HEK293 (cell line): ENCODE measurements at regions not wholly inside any gene's neighbourhood (a gene's known extent, or its start where the extent isn't known, plus 50 kb on each side); places are given as distances from the start of the nearest gene placed in this dataset.

Experiments used
- CTCF ChIA-PET: fragments of 350-600 bp; formaldehyde crosslinking; extraction: SDS; loops from one replicate; lab custom pipeline; 2021; ENCODE audit warnings: antibody characterized with exemption; lab: Yijun Ruan, JAX
- POLR2A ChIA-PET: fragments of 300-600 bp; formaldehyde crosslinking; extraction: SDS; loops from one replicate; lab custom pipeline; 2020; ENCODE audit warnings: antibody characterized with exemption, inconsistent platforms; lab: Yijun Ruan, JAX
- H3K27ac ChIP-seq: fragments of 200-500 bp; sonication (Bioruptor generic); 2 replicates; pipeline ENCODE4 v1.5.1; 2014; ENCODE audit warnings: low read depth, low read length, control low read depth, inconsistent platforms; ENCODE audit errors: extremely low read depth
- H3K36me3 ChIP-seq, 2 experiments: fragments of 200-500 bp in 1 of 2; sonication (Bioruptor generic) in 1 of 2; 1 replicate in 1 of 2; 2 replicates in 1 of 2; pipeline ENCODE4 v1.5.1; 2014 to 2017; ENCODE audit warnings: inconsistent platforms in 2 of 2, low read length in 2 of 2; ENCODE audit not compliant: control insufficient read depth in 2 of 2, insufficient read depth in 1 of 2
- H3K4me1 ChIP-seq: fragments of 200-500 bp; sonication (Bioruptor generic); 2 replicates; pipeline ENCODE4 v1.5.1; 2014; ENCODE audit warnings: mild to moderate bottlenecking, low read length, inconsistent platforms; ENCODE audit not compliant: control insufficient read depth, insufficient read depth
- H3K4me3 ChIP-seq: 2 replicates; pipeline ENCODE4 v1.5.1; 2011; ENCODE audit warnings: low read depth, mild to moderate bottlenecking, control low read depth, low read length, moderate library complexity
- H3K9me3 ChIP-seq: fragments of 200-500 bp; sonication (Bioruptor generic); 2 replicates; pipeline ENCODE4 v1.5.1; 2014; ENCODE audit warnings: low read depth, low read length, inconsistent platforms; ENCODE audit not compliant: control insufficient read depth, insufficient read depth
- KLF17 ChIP-seq: fragments of 450-650 bp; formaldehyde crosslinking; IDR thresholded peaks from 2 replicates; pipeline ENCODE4 v1.5.1; 2016; ENCODE audit warnings: missing biosample characterization, missing genetic modification characterization
- PBX3 ChIP-seq: sonication (generic); formaldehyde crosslinking; IDR thresholded peaks from 2 replicates; pipeline ENCODE4 v1.8.1; 2022; ENCODE audit warnings: mild to moderate bottlenecking, moderate library complexity, missing genetic modification reagents
- SP7 ChIP-seq: fragments of 450-650 bp; formaldehyde crosslinking; IDR thresholded peaks from 2 replicates; pipeline ENCODE4 v1.5.1; 2016; ENCODE audit warnings: missing biosample characterization, missing genetic modification characterization
- ZNF132 ChIP-seq: fragments of 450-650 bp; formaldehyde crosslinking; IDR thresholded peaks from 2 replicates; pipeline ENCODE4 v1.5.1; 2017; ENCODE audit warnings: missing biosample characterization, missing genetic modification characterization, borderline replicate concordance
- ZNF239 ChIP-seq: fragments of 450-650 bp; formaldehyde crosslinking; IDR thresholded peaks from 2 replicates; pipeline ENCODE4 v1.5.1; 2016; ENCODE audit warnings: missing biosample characterization, missing genetic modification characterization
- ZNF398 ChIP-seq: fragments of 450-650 bp; formaldehyde crosslinking; IDR thresholded peaks from 2 replicates; pipeline ENCODE4 v1.5.1; 2017; ENCODE audit warnings: missing biosample characterization, missing genetic modification characterization
- ZNF404 ChIP-seq: fragments of 450-650 bp; formaldehyde crosslinking; IDR thresholded peaks from 2 replicates; pipeline ENCODE4 v1.5.1; 2017; ENCODE audit warnings: missing biosample characterization, missing genetic modification characterization
- ZNF501 ChIP-seq: fragments of 450-650 bp; formaldehyde crosslinking; IDR thresholded peaks from 2 replicates; pipeline ENCODE4 v1.5.1; 2016; ENCODE audit warnings: missing biosample characterization, missing genetic modification characterization
- ZNF513 ChIP-seq: fragments of 450-650 bp; IDR thresholded peaks from 2 replicates; pipeline ENCODE4 v1.5.1; 2018; ENCODE audit warnings: missing biosample characterization, missing genetic modification characterization
- ZNF555 ChIP-seq: fragments of 450-650 bp; formaldehyde crosslinking; conservative IDR thresholded peaks from 2 replicates; pipeline ENCODE4 v1.5.1; 2017; ENCODE audit warnings: missing biosample characterization, mild to moderate bottlenecking, missing genetic modification characterization, inconsistent platforms
- ZNF561 ChIP-seq: fragments of 450-650 bp; IDR thresholded peaks from 2 replicates; pipeline ENCODE4 v1.5.1; 2018; ENCODE audit warnings: missing biosample characterization, missing genetic modification characterization, borderline replicate concordance
- ZNF629 ChIP-seq: fragments of 450-650 bp; formaldehyde crosslinking; IDR thresholded peaks from 2 replicates; pipeline ENCODE4 v1.5.1; 2017; ENCODE audit warnings: missing biosample characterization, missing genetic modification characterization
- ZNF664 ChIP-seq: fragments of 450-650 bp; formaldehyde crosslinking; IDR thresholded peaks from 2 replicates; pipeline ENCODE4 v1.5.1; 2016; ENCODE audit warnings: missing biosample characterization, missing genetic modification characterization
- ZNF76 ChIP-seq: fragments of 450-650 bp; formaldehyde crosslinking; IDR thresholded peaks from 2 replicates; pipeline ENCODE4; 2016; ENCODE audit warnings: low read depth, missing biosample characterization, missing genetic modification characterization, borderline replicate concordance
- TF ChIP-seq, protein P1 (sequence below): fragments of 450-650 bp; formaldehyde crosslinking; IDR thresholded peaks from 2 replicates; pipeline ENCODE4 v1.5.1; 2016; ENCODE audit warnings: missing biosample characterization, missing genetic modification characterization
- TF ChIP-seq, protein P2 (sequence below): fragments of 450-650 bp; formaldehyde crosslinking; IDR thresholded peaks from 2 replicates; pipeline ENCODE4 v1.5.1; 2016; ENCODE audit warnings: missing biosample characterization, missing genetic modification characterization
- TF ChIP-seq, protein P3 (sequence below): fragments of 450-650 bp; formaldehyde crosslinking; IDR thresholded peaks from 2 replicates; pipeline ENCODE4 v1.5.1; 2016; ENCODE audit warnings: missing biosample characterization, missing genetic modification characterization

DNA sequence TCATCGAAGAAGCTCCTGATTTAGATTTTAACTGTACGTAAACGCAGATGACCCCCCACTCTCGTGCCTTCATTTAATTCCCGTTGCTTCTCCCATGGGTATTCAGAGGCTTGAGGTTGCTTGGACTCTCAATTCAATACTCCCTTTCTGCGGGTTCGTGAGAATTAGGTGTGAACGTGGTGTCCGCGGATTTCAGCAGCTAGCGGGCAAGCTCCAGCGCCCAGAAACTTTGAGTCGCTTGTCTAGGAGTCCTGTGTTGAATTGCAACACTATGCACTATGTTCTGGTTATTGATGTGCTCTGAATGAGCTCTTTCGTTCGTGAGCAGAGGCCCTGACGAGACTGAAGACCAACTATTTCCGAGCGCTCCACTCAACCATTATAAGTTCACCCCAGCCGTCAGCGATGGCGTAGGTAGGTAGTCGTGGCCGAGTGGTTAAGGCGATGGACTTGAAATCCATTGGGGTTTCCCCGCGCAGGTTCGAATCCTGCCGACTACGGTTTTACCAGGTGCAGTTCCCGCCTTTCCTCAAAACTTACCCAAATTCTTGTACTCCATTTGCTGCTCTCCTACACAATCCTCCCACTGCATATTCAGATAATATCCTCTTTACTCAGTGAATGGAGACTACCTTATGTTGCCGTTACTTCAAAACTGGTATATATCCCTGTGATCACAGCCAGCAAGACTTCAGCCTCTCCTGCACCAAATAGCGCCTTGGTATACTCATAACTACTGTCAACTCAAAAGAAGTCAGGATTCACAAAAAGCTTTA is 72.6 kb upstream of the ZNF184 start (continued):
- TF ChIP-seq, protein P1, sequence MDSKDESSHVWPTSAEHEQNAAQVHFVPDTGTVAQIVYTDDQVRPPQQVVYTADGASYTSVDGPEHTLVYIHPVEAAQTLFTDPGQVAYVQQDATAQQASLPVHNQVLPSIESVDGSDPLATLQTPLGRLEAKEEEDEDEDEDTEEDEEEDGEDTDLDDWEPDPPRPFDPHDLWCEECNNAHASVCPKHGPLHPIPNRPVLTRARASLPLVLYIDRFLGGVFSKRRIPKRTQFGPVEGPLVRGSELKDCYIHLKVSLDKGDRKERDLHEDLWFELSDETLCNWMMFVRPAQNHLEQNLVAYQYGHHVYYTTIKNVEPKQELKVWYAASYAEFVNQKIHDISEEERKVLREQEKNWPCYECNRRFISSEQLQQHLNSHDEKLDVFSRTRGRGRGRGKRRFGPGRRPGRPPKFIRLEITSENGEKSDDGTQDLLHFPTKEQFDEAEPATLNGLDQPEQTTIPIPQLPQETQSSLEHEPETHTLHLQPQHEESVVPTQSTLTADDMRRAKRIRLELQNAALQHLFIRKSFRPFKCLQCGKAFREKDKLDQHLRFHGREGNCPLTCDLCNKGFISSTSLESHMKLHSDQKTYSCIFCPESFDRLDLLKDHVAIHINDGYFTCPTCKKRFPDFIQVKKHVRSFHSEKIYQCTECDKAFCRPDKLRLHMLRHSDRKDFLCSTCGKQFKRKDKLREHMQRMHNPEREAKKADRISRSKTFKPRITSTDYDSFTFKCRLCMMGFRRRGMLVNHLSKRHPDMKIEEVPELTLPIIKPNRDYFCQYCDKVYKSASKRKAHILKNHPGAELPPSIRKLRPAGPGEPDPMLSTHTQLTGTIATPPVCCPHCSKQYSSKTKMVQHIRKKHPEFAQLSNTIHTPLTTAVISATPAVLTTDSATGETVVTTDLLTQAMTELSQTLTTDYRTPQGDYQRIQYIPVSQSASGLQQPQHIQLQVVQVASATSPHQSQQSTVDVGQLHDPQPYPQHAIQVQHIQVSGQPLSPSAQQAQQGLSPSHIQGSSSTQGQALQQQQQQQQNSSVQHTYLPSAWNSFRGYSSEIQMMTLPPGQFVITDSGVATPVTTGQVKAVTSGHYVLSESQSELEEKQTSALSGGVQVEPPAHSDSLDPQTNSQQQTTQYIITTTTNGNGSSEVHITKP (tag by site-specific recombination): peak; percentile 86
- TF ChIP-seq KLF17 (tag by site-specific recombination) (peak; percentile 70), ZNF555 (tag by site-specific recombination) (no peak), SP7 (tag by site-specific recombination) (peak; percentile 86), ZNF629 (tag by site-specific recombination) (peak; percentile 95), ZNF664 (tag by site-specific recombination) (0 out of 2 replicates have a peak, but pooled peaks have one; percentile 6), PBX3 (CRISPR knock-in tag) (0 out of 2 replicates have a peak, but pooled peaks have one; percentile 16), ZNF561 (tag by site-specific recombination) (peak; percentile 66; the same call in 1 of the 2 replicates)
- TF ChIP-seq, protein P2, sequence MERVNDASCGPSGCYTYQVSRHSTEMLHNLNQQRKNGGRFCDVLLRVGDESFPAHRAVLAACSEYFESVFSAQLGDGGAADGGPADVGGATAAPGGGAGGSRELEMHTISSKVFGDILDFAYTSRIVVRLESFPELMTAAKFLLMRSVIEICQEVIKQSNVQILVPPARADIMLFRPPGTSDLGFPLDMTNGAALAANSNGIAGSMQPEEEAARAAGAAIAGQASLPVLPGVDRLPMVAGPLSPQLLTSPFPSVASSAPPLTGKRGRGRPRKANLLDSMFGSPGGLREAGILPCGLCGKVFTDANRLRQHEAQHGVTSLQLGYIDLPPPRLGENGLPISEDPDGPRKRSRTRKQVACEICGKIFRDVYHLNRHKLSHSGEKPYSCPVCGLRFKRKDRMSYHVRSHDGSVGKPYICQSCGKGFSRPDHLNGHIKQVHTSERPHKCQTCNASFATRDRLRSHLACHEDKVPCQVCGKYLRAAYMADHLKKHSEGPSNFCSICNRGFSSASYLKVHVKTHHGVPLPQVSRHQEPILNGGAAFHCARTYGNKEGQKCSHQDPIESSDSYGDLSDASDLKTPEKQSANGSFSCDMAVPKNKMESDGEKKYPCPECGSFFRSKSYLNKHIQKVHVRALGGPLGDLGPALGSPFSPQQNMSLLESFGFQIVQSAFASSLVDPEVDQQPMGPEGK (tag by site-specific recombination): peak; percentile 36; the same call in 1 of the 2 replicates

DNA sequence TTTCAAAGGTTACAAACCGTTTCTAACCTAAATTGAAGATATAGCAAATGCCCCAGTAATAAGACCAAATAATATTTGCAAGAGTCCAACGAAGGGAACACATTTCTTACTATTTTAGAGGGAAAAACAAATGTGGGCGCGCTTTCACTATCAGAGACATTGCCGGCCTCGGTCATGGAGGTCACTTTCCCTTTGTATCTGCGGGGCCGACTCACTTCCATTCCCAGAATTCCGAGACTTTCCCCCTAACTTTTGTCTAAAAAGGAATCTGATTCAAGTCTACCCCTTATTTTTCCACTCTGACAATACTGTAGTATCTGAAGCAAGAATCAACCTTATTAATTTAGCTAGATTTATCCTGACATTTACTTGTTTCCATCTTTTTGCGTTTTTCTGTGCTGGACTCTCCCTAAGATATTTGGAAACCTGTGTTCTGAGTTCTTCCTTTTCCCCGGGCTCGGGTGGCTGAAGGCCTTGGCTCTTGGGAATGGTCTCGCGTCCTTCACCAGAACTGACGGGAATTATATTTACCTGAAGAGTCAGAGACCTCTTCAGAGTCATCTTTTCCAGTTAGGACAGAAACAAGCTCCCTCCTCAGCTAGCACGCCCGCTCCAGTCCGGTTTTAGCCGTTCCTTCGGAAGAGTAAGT is 71.8 kb upstream of the ZNF184 start:
- Histone ChIP-seq H3K36me3 (no peaks in the 10 kb centered on the region), H3K4me3 (peak overlapping the region; percentile 50), H3K9me3 (no peaks in the 10 kb centered on the region), H3K4me1 (no peaks in the 10 kb centered on the region), H3K27ac (peak overlapping the region; percentile 77)
- ChIA-PET POLR2A (interaction anchor here (0.6 to 1.8 kb wide), 11 partner anchors 12 to 1126 kb away, joined by 3 to 9 read pairs (median 4); no protein-coding TSS in a partner anchor), CTCF (interaction anchor here (0.8 to 1.7 kb wide), 7 partner anchors 9 to 227 kb away, joined by 3 to 11 read pairs (median 4); no protein-coding TSS in a partner anchor)
- TF ChIP-seq ZNF501 (tag by site-specific recombination) (no peak), ZNF404 (no peak), ZNF76 (tag by site-specific recombination) (peak; percentile 68; the same call in 1 of the 2 replicates), ZNF239 (tag by site-specific recombination) (no peak), ZNF398 (tag by site-specific recombination) (no peak), ZNF513 (tag by site-specific recombination) (no peak), ZNF132 (tag by site-specific recombination) (no peak)
- TF ChIP-seq, protein P3, sequence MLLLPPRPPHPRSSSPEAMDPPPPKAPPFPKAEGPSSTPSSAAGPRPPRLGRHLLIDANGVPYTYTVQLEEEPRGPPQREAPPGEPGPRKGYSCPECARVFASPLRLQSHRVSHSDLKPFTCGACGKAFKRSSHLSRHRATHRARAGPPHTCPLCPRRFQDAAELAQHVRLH: no peak
